ENCODE measurements at regions not wholly inside any gene's neighbourhood (a gene's known extent, or its start where the extent isn't known, plus 50 kb on each side); places are given as distances from the start of the nearest gene placed in this dataset.

DNA sequence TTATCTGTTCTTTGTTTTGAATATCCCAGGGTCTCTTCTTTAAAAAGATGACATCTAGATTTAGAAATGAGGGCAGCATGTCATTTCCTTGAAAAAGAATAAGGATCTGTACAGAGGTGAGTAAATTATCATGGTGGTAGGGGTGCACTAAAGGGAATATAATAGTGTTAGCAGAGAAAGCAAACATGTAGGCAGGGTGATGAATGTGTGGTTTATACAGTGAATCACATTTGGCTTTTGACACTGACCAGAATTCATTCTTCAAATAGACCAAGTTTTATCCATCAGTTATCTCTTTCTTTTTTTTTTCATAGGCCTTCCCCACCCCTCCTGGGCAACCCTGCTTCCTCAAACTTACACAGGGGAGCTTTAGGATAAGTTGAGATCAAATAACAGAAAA lies 184.5 kb upstream of the LRP1B start:
- TF ChIP-seq EZH2 (IDR thresholded peaks at IDR 0.05; ENCODE audit: borderline replicate concordance, low read length), result no peak
- TF ChIP-seq, protein P1, sequence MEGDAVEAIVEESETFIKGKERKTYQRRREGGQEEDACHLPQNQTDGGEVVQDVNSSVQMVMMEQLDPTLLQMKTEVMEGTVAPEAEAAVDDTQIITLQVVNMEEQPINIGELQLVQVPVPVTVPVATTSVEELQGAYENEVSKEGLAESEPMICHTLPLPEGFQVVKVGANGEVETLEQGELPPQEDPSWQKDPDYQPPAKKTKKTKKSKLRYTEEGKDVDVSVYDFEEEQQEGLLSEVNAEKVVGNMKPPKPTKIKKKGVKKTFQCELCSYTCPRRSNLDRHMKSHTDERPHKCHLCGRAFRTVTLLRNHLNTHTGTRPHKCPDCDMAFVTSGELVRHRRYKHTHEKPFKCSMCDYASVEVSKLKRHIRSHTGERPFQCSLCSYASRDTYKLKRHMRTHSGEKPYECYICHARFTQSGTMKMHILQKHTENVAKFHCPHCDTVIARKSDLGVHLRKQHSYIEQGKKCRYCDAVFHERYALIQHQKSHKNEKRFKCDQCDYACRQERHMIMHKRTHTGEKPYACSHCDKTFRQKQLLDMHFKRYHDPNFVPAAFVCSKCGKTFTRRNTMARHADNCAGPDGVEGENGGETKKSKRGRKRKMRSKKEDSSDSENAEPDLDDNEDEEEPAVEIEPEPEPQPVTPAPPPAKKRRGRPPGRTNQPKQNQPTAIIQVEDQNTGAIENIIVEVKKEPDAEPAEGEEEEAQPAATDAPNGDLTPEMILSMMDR (conservative IDR thresholded peaks at IDR 0.05 in 1 of 2, IDR thresholded peaks at IDR 0.05 in 1 of 2; ENCODE audit: extremely low read depth in 1 of 2, insufficient read depth in 1 of 2, low read depth in 1 of 2, low read length in 2 of 2), result no peak
